ENCODE measurements at regions not wholly inside any gene's neighbourhood (a gene's known extent, or its start where the extent isn't known, plus 50 kb on each side); places are given as distances from the start of the nearest gene placed in this dataset.

- no peaks in the 10 kb centered on the region for H3K4me1 ChIP-seq (ENCODE audit: control insufficient read depth, extremely low read depth, insufficient read depth, low read length)
- no peak overlapping the region for H3K27ac ChIP-seq (ENCODE audit: insufficient read depth, low read length)
- no peaks in the 10 kb centered on the region for H3K9me3 ChIP-seq (ENCODE audit: control insufficient read depth, insufficient read depth, low read depth, low read length)
- no peak overlapping the region for H3K4me2 ChIP-seq (ENCODE audit: extremely low read depth, insufficient read depth, low read length)
- no peaks in the 10 kb centered on the region for H3K79me2 ChIP-seq (ENCODE audit: control insufficient read depth, insufficient read depth, low read length)
- H4K20me1 ChIP-seq (ENCODE audit: control insufficient read depth, extremely low read depth, insufficient read depth, low read length): no peaks in the 10 kb centered on the region
- H3K27me3 ChIP-seq (ENCODE audit: control insufficient read depth, insufficient read depth, low read length): no peaks in the 10 kb centered on the region
- no peak overlapping the region for H3K4me3 ChIP-seq (replicated peaks in 1 of 4; ENCODE audit: control extremely low read depth in 1 of 4, insufficient read depth in 1 of 4, low read depth in 3 of 4, low read length in 4 of 4)
- H3K9ac ChIP-seq (ENCODE audit: insufficient read depth, low read length): no peak overlapping the region
- H3K36me3 ChIP-seq (ENCODE audit: control insufficient read depth, insufficient read depth, low read length): no peaks in the 10 kb centered on the region
- DNase-seq (ENCODE audit: low read depth in 2 of 2): no peak
- H2AFZ ChIP-seq (ENCODE audit: low read length): no peak overlapping the region
- TF ChIP-seq EZH2 (IDR thresholded peaks at IDR 0.05; ENCODE audit: low read length, missing control alignments) (no peak), CTCF (conservative IDR thresholded peaks at IDR 0.05 in 1 of 2, IDR thresholded peaks at IDR 0.05 in 1 of 2; ENCODE audit: low read depth in 1 of 2, low read length in 2 of 2) (no peak)
Measured at GRCh38 chr10:33723181-33723580, 388.7 kb upstream of the NRP1 start.

GRCh38 chr10:33722067-33722466 lies 387.6 kb upstream of the NRP1 start:
- no peak overlapping the region for H3K9ac ChIP-seq (ENCODE audit: insufficient read depth, low read length)
- no peaks in the 10 kb centered on the region for H3K36me3 ChIP-seq (ENCODE audit: control insufficient read depth, insufficient read depth, low read length)
- no peaks in the 10 kb centered on the region for H3K4me1 ChIP-seq (ENCODE audit: control insufficient read depth, extremely low read depth, insufficient read depth, low read length)
- no peak overlapping the region for H3K4me2 ChIP-seq (ENCODE audit: extremely low read depth, insufficient read depth, low read length)
- DNase-seq (ENCODE audit: low read depth in 2 of 2): peak; percentile 33 to 49
- no peaks in the 10 kb centered on the region for H4K20me1 ChIP-seq (ENCODE audit: control insufficient read depth, extremely low read depth, insufficient read depth, low read length)
- no peaks in the 10 kb centered on the region for H3K79me2 ChIP-seq (ENCODE audit: control insufficient read depth, insufficient read depth, low read length)
- H3K9me3 ChIP-seq (ENCODE audit: control insufficient read depth, insufficient read depth, low read depth, low read length): no peaks in the 10 kb centered on the region
- no peaks in the 10 kb centered on the region for H3K27me3 ChIP-seq (ENCODE audit: control insufficient read depth, insufficient read depth, low read length)
- H2AFZ ChIP-seq (ENCODE audit: low read length): no peak overlapping the region
- no peak overlapping the region for H3K27ac ChIP-seq (ENCODE audit: insufficient read depth, low read length)
- no peak for TF ChIP-seq EZH2 (IDR thresholded peaks at IDR 0.05; ENCODE audit: low read length, missing control alignments)
- no peak for TF ChIP-seq CTCF (conservative IDR thresholded peaks at IDR 0.05 in 1 of 2, IDR thresholded peaks at IDR 0.05 in 1 of 2; ENCODE audit: low read depth in 1 of 2, low read length in 2 of 2)
- H3K4me3 ChIP-seq (replicated peaks in 1 of 4; ENCODE audit: control extremely low read depth in 1 of 4, insufficient read depth in 1 of 4, low read depth in 3 of 4, low read length in 4 of 4): no peak overlapping the region

GRCh38 chr10:33721509-33721908 lies 387.0 kb upstream of the NRP1 start:
- Histone ChIP-seq H3K4me3 (replicated peaks in 1 of 4; ENCODE audit: control extremely low read depth in 1 of 4, insufficient read depth in 1 of 4, low read depth in 3 of 4, low read length in 4 of 4) (no peak overlapping the region), H3K9ac (ENCODE audit: insufficient read depth, low read length) (no peak overlapping the region), H3K27ac (ENCODE audit: insufficient read depth, low read length) (no peak overlapping the region), H3K27me3 (ENCODE audit: control insufficient read depth, insufficient read depth, low read length) (no peaks in the 10 kb centered on the region), H4K20me1 (ENCODE audit: control insufficient read depth, extremely low read depth, insufficient read depth, low read length) (no peaks in the 10 kb centered on the region), H3K4me2 (ENCODE audit: extremely low read depth, insufficient read depth, low read length) (no peak overlapping the region), H3K36me3 (ENCODE audit: control insufficient read depth, insufficient read depth, low read length) (no peaks in the 10 kb centered on the region), H3K4me1 (ENCODE audit: control insufficient read depth, extremely low read depth, insufficient read depth, low read length) (no peaks in the 10 kb centered on the region), H3K79me2 (ENCODE audit: control insufficient read depth, insufficient read depth, low read length) (no peaks in the 10 kb centered on the region), H3K9me3 (ENCODE audit: control insufficient read depth, insufficient read depth, low read depth, low read length) (no peaks in the 10 kb centered on the region), H2AFZ (ENCODE audit: low read length) (no peak overlapping the region)
- TF ChIP-seq EZH2 (IDR thresholded peaks at IDR 0.05; ENCODE audit: low read length, missing control alignments) (no peak), CTCF (conservative IDR thresholded peaks at IDR 0.05 in 1 of 2, IDR thresholded peaks at IDR 0.05 in 1 of 2; ENCODE audit: low read depth in 1 of 2, low read length in 2 of 2) (no peak)
- DNase-seq (ENCODE audit: low read depth in 2 of 2): no peak
